Endothelial cell of umbilical vein (primary cell): ENCODE measurements at regions not wholly inside any gene's neighbourhood (a gene's known extent, or its start where the extent isn't known, plus 50 kb on each side); places are given as distances from the start of the nearest gene placed in this dataset.
A peak's percentile ranks its signal among the peaks of the same experiment; 100 is the strongest.

Experiments
- BruUV-seq: library from RNA; stranded (reverse); fragments of 400-500 nt; replicated peaks from 2 replicates; lab custom pipeline; 2021; lab: Mats Ljungman, UMichigan
- CTCF ChIA-PET: fragments of 300-600, 350-600 bp; sonication (Branson Sonifier 250); formaldehyde crosslinking; loops from one replicate; lab custom pipeline; 2021; ENCODE audit warnings: antibody characterized with exemption, inconsistent platforms; lab: Charles Lee
- POLR2A ChIA-PET: fragments of 300-600, 350-600 bp; sonication (Branson Sonifier 250); formaldehyde crosslinking; loops from one replicate; lab custom pipeline; 2021; ENCODE audit warnings: antibody characterized with exemption, inconsistent platforms; lab: Charles Lee
- DNase-seq: peaks from one replicate; pipeline ENCODE4 v3.0.0-alpha.2; 2011; ENCODE audit warnings: low read depth, low spot score
- FAIRE-seq: peaks from 2 replicates; lab custom pipeline; 2011; peaks lifted over from hg19 to GRCh38; lab: Jason Lieb, UNC
- H2AFZ ChIP-seq: 2 replicates; pipeline ENCODE4 v1.6.0; 2012; ENCODE audit warnings: low read depth, low read length, control low read depth, inconsistent platforms
- H3K27ac ChIP-seq: 2 replicates; pipeline ENCODE4 v1.5.1; 2011; ENCODE audit warnings: low read depth, mild to moderate bottlenecking, control low read depth, low read length, moderate library complexity; ENCODE audit not compliant: insufficient read depth
- H3K27me3 ChIP-seq, 2 experiments: 2 replicates each; pipeline versions ENCODE4 v1.6.0 to v1.6.1; 2011; ENCODE audit warnings: low read length in 2 of 2, mixed read lengths in 1 of 2; ENCODE audit not compliant: control insufficient read depth in 2 of 2, insufficient read depth in 2 of 2
- H3K36me3 ChIP-seq, 2 experiments: 2 replicates in 1 of 2; 3 replicates in 1 of 2; pipeline ENCODE4 v1.5.1; 2011; ENCODE audit warnings: low read length in 2 of 2, mild to moderate bottlenecking in 1 of 2, moderate library complexity in 1 of 2; ENCODE audit not compliant: control insufficient read depth in 2 of 2, insufficient read depth in 2 of 2; ENCODE audit errors: extremely low read depth in 1 of 2
- H3K4me1 ChIP-seq: 3 replicates; pipeline ENCODE4 v1.5.1; 2011; ENCODE audit warnings: mild to moderate bottlenecking, low read length; ENCODE audit not compliant: control insufficient read depth, insufficient read depth; ENCODE audit errors: extremely low read depth
- H3K4me2 ChIP-seq: 2 replicates; pipeline ENCODE4 v1.6.1; 2011; ENCODE audit warnings: low read length, control low read depth, mixed read lengths; ENCODE audit not compliant: insufficient read depth
- H3K4me3 ChIP-seq, 3 experiments: fragments of 200-600 bp in 1 of 3; sonication (generic), shearing (Covaris generic) in 1 of 3; replicated peaks in 1 of 3; 2 replicates each; pipeline ENCODE4 v1.5.1; 2011 to 2016; ENCODE audit warnings: control low read depth in 3 of 3, low read length in 3 of 3, mild to moderate bottlenecking in 2 of 3, inconsistent platforms in 1 of 3, low read depth in 1 of 3, moderate library complexity in 1 of 3; ENCODE audit not compliant: insufficient read depth in 1 of 3
- H3K79me2 ChIP-seq: 2 replicates; pipeline ENCODE4 v1.6.0; 2012; ENCODE audit warnings: low read length, inconsistent platforms; ENCODE audit not compliant: control insufficient read depth, insufficient read depth
- H3K9ac ChIP-seq: replicated peaks from 2 replicates; pipeline ENCODE3; 2011; ENCODE audit warnings: low read length, control low read depth; ENCODE audit not compliant: insufficient read depth; ENCODE audit errors: extremely low read depth
- H3K9me1 ChIP-seq: replicated peaks from 3 replicates; pipeline ENCODE4 v1.6.0; 2011; ENCODE audit warnings: mild to moderate bottlenecking, low read length; ENCODE audit not compliant: control insufficient read depth, insufficient read depth; ENCODE audit errors: extremely low read depth
- H3K9me3 ChIP-seq: replicated peaks from 2 replicates; pipeline ENCODE4 v1.5.1; 2012; ENCODE audit warnings: low read length, inconsistent platforms; ENCODE audit not compliant: control insufficient read depth, insufficient read depth
- H4K20me1 ChIP-seq: replicated peaks from 2 replicates; pipeline ENCODE3; 2011; ENCODE audit warnings: mild to moderate bottlenecking, low read length; ENCODE audit not compliant: control insufficient read depth, insufficient read depth; ENCODE audit errors: extremely low read depth
- EZH2 ChIP-seq: IDR thresholded peaks from 2 replicates; pipeline ENCODE4 v1.6.1; 2012; ENCODE audit warnings: borderline replicate concordance, low read depth, mild to moderate bottlenecking, moderate library complexity, low read length, inconsistent platforms; ENCODE audit not compliant: severe bottlenecking
- GATA2 ChIP-seq: IDR thresholded peaks from 2 replicates; pipeline ENCODE4 v1.7.0; 2011; ENCODE audit warnings: low read depth, mild to moderate bottlenecking, moderate library complexity, mixed read lengths, low read length; ENCODE audit not compliant: insufficient read length, insufficient read depth
- JUN ChIP-seq: IDR thresholded peaks from 2 replicates; pipeline ENCODE4 v1.6.1; 2011; ENCODE audit warnings: borderline replicate concordance, low read depth; ENCODE audit not compliant: insufficient read length, insufficient read depth
- MAX ChIP-seq: IDR thresholded peaks from 2 replicates; pipeline ENCODE4 v1.6.1; 2011; ENCODE audit not compliant: insufficient read depth, insufficient read length
- MYC ChIP-seq: IDR thresholded peaks from one replicate; pipeline ENCODE4 v1.6.1; 2011; ENCODE audit warnings: mild to moderate bottlenecking, low read depth, low read length
- POLR2A ChIP-seq: IDR thresholded peaks from 2 replicates; pipeline ENCODE4 v1.6.1; 2012; ENCODE audit warnings: low read depth, mild to moderate bottlenecking, control low read depth, low read length
- POLR2AphosphoS5 ChIP-seq: IDR thresholded peaks from 2 replicates; pipeline ENCODE4 v1.6.1; 2012; ENCODE audit warnings: low read depth, mild to moderate bottlenecking, control low read depth, low read length, moderate library complexity; ENCODE audit not compliant: insufficient read depth
- dilution Hi-C: fragments of 300-500 bp; cut with MboI; formaldehyde crosslinking; loops from one replicate; pipeline ENCODE4 v1.15.0; 2019; ENCODE audit warnings: low sequenced_read_pairs; ENCODE audit not compliant: extremely low pct_ligation_motif_present
- intact Hi-C: fragments of 100-400 bp; cut with micrococcal nuclease; formaldehyde crosslinking; loops from one replicate; pipeline ENCODE4 v1.10.0; 2022

- no peak overlapping the region for H3K4me2 ChIP-seq
- FAIRE-seq (no peak), DNase-seq (no peak)
- intact Hi-C loops (no loop called here), dilution Hi-C loops (no loop called here)
- no peak overlapping the region for H3K4me3 ChIP-seq
- no peaks in the 10 kb centered on the region for H3K27me3 ChIP-seq
- no peaks in the 10 kb centered on the region for H3K36me3 ChIP-seq
- CTCF ChIA-PET, result no interaction called here
- no peak overlapping the region for H3K9ac ChIP-seq
- no peaks in the 10 kb centered on the region for H3K9me3 ChIP-seq
- no peak overlapping the region for H3K27ac ChIP-seq
- no TSS peak for BruUV-seq
- H2AFZ ChIP-seq, result peak overlapping the region; percentile 46
- no peaks in the 10 kb centered on the region for H3K79me2 ChIP-seq
- TF ChIP-seq EZH2 (no peak), POLR2A (no peak), MYC (no peak), JUN (no peak)
- no peaks in the 10 kb centered on the region for H4K20me1 ChIP-seq
- H3K4me1 ChIP-seq, result no peaks in the 10 kb centered on the region
- H3K9me1 ChIP-seq, result no peaks in the 10 kb centered on the region
- POLR2A ChIA-PET, result no interaction called here
Measured at GRCh38 chr6:126701676-126702560, 362.0 kb downstream of the CENPW start.

- intact Hi-C loops, result no loop called here
- Histone ChIP-seq H3K9me1 (no peaks in the 10 kb centered on the region), H3K9me3 (no peaks in the 10 kb centered on the region), H4K20me1 (no peaks in the 10 kb centered on the region), H3K4me1 (peaks cover under 1% of the 10 kb centered on the region), H3K4me2 (no peak overlapping the region), H3K4me3 (no peak overlapping the region), H3K36me3 (no peaks in the 10 kb centered on the region), H3K9ac (no peak overlapping the region), H3K79me2 (no peaks in the 10 kb centered on the region), H3K27ac (no peak overlapping the region), H2AFZ (no peak overlapping the region), H3K27me3 (no peaks in the 10 kb centered on the region)
- dilution Hi-C loops, result no loop called here
- ChIA-PET POLR2A (no interaction called here), CTCF (no interaction called here)
- DNase-seq, result no peak
- no peak for FAIRE-seq
- no peak for TF ChIP-seq POLR2AphosphoS5
- no peak for TF ChIP-seq EZH2
- no peak for TF ChIP-seq MAX
- TF ChIP-seq MYC, result no peak
- no peak for TF ChIP-seq GATA2
- no peak for TF ChIP-seq JUN
- no TSS peak for BruUV-seq
Measured at GRCh38 chr6:126716032-126716431, 376.1 kb downstream of the CENPW start.
